ENCODE measurements at regions not wholly inside any gene's neighbourhood (a gene's known extent, or its start where the extent isn't known, plus 50 kb on each side); places are given as distances from the start of the nearest gene placed in this dataset.

- TF ChIP-seq REST (IDR thresholded peaks at IDR 0.05) (no peak), CTCF (IDR thresholded peaks at IDR 0.05; ENCODE audit: low read depth, low read length, missing input control) (no peak), YY1 (IDR thresholded peaks at IDR 0.05) (no peak), RXRA (IDR thresholded peaks at IDR 0.05) (no peak), ATF3 (IDR thresholded peaks at IDR 0.05) (no peak), FOXA2 (IDR thresholded peaks at IDR 0.05) (no peak), TAF1 (conservative IDR thresholded peaks at IDR 0.05) (no peak), SP1 (IDR thresholded peaks at IDR 0.05) (no peak), ZBTB33 (IDR thresholded peaks at IDR 0.05) (no peak), FOXA1 (IDR thresholded peaks at IDR 0.05) (no peak), EGR1 (IDR thresholded peaks at IDR 0.05; ENCODE audit: low read depth in 2 of 2) (no peak), RAD21 (IDR thresholded peaks at IDR 0.05) (no peak), JUND (IDR thresholded peaks at IDR 0.05) (no peak)
Measured at GRCh38 chr15:100779331-100780207, 100.1 kb upstream of the ALDH1A3 start.

Measured in liver (tissue), 3 donors.